H1 (cell line): ENCODE measurements at regions not wholly inside any gene's neighbourhood (a gene's known extent, or its start where the extent isn't known, plus 50 kb on each side); places are given as distances from the start of the nearest gene placed in this dataset.

Source experiments
- CTCF ChIA-PET: fragments of 300-600 bp; sonication (Branson Sonifier 250); formaldehyde crosslinking; loops from one replicate; lab custom pipeline; 2021; ENCODE audit not compliant: partially characterized antibody; lab: Charles Lee
- POLR2A ChIA-PET: fragments of 300-600 bp; sonication (Branson Sonifier 250); formaldehyde crosslinking; loops from one replicate; lab custom pipeline; 2021; ENCODE audit warnings: inconsistent platforms; ENCODE audit not compliant: partially characterized antibody; lab: Charles Lee
- DNase-seq, 2 experiments: peaks; one replicate each; pipeline versions ENCODE4 v3.0.0 to v3.0.0-alpha.2; 2010 to 2022; ENCODE audit warnings: low spot score in 2 of 2, low read depth in 1 of 2, mixed read lengths in 1 of 2
- FAIRE-seq: peaks from 2 replicates; lab custom pipeline; 2011; peaks lifted over from hg19 to GRCh38; lab: Jason Lieb, UNC
- H2AFZ ChIP-seq: 2 replicates; pipeline ENCODE4 v1.8.1; 2012; ENCODE audit warnings: low read length, inconsistent platforms
- H2AK5ac ChIP-seq: 2 replicates; pipeline ENCODE4 v1.6.1; 2013; ENCODE audit warnings: low read depth, low read length
- H2BK120ac ChIP-seq: replicated peaks from 2 replicates; pipeline ENCODE3; 2013; ENCODE audit warnings: low read depth, low read length, inconsistent platforms
- H2BK12ac ChIP-seq: 2 replicates; pipeline ENCODE4 v1.6.1; 2013; ENCODE audit warnings: low read depth, low read length
- H2BK15ac ChIP-seq: 2 replicates; pipeline ENCODE4 v1.6.1; 2013; ENCODE audit warnings: low read length
- H2BK20ac ChIP-seq: 2 replicates; pipeline ENCODE4 v1.6.1; 2013; ENCODE audit warnings: low read length
- H2BK5ac ChIP-seq: 2 replicates; pipeline ENCODE4 v1.6.1; 2013; ENCODE audit warnings: low read depth, low read length
- H3K14ac ChIP-seq: 2 replicates; pipeline ENCODE4 v1.6.1; 2013; ENCODE audit warnings: inconsistent platforms; ENCODE audit not compliant: insufficient read length
- H3K18ac ChIP-seq: 2 replicates; pipeline ENCODE4 v1.6.1; 2013; ENCODE audit warnings: low read length; ENCODE audit errors: extremely low read depth
- H3K23ac ChIP-seq: 2 replicates; pipeline ENCODE4 v1.6.1; 2013; ENCODE audit warnings: inconsistent platforms; ENCODE audit not compliant: insufficient read length
- H3K23me2 ChIP-seq: 2 replicates; pipeline ENCODE4 v1.6.1; 2013; ENCODE audit warnings: low read depth, low read length
- H3K27ac ChIP-seq: 2 replicates; pipeline ENCODE4 v1.6.1; 2011; ENCODE audit warnings: low read depth, low read length, inconsistent platforms
- H3K27me3 ChIP-seq, 4 experiments: replicated peaks in 1 of 4; 1 replicate in 1 of 4; 2 replicates in 3 of 4; pipeline versions ENCODE4 v1.6.1 to v1.8.1; 2011 to 2013; ENCODE audit warnings: low read length in 3 of 4, mild to moderate bottlenecking in 3 of 4, inconsistent platforms in 2 of 4, mixed read lengths in 2 of 4, moderate library complexity in 1 of 4; ENCODE audit not compliant: control insufficient read depth in 3 of 4, insufficient read depth in 3 of 4; ENCODE audit errors: extremely low read depth in 1 of 4
- H3K36me3 ChIP-seq, 4 experiments: 2 replicates each; pipeline versions ENCODE4 v1.6.1 to v1.8.1; 2011 to 2013; ENCODE audit warnings: mild to moderate bottlenecking in 4 of 4, low read length in 3 of 4, moderate library complexity in 2 of 4, control low read depth in 1 of 4, inconsistent platforms in 1 of 4; ENCODE audit not compliant: insufficient read depth in 4 of 4, control insufficient read depth in 2 of 4
- H3K4ac ChIP-seq: replicated peaks from 2 replicates; pipeline ENCODE3; 2013; ENCODE audit warnings: low read length, low read depth, mixed read lengths, inconsistent platforms; ENCODE audit not compliant: insufficient read length
- H3K4me1 ChIP-seq, 4 experiments: replicated peaks in 1 of 4; 1 replicate in 1 of 4; 2 replicates in 3 of 4; pipeline versions ENCODE4 v1.6.1 to v1.8.1; 2011 to 2013; ENCODE audit warnings: low read length in 3 of 4, inconsistent platforms in 2 of 4, mixed read lengths in 1 of 4; ENCODE audit not compliant: insufficient read depth in 4 of 4, control insufficient read depth in 3 of 4
- H3K4me2 ChIP-seq, 2 experiments: 2 replicates each; pipeline versions ENCODE4 v1.6.1 to v1.8.1; 2011 to 2013; ENCODE audit warnings: low read depth in 2 of 2, low read length in 2 of 2, control low read depth in 1 of 2, inconsistent platforms in 1 of 2, mild to moderate bottlenecking in 1 of 2; ENCODE audit not compliant: insufficient read depth in 1 of 2
- H3K4me3 ChIP-seq, 4 experiments: fragments of 200-600, 300-600 bp in 1 of 4; sonication (generic), shearing (Covaris generic), sonication (Bioruptor Twin) in 1 of 4; 2 replicates each; pipeline versions ENCODE4 v1.5.1 to v1.8.1; 2011 to 2016; ENCODE audit warnings: low read length in 4 of 4, low read depth in 3 of 4, control low read depth in 2 of 4, inconsistent platforms in 2 of 4, mild to moderate bottlenecking in 2 of 4, mixed read lengths in 1 of 4, moderate library complexity in 1 of 4; ENCODE audit not compliant: insufficient read depth in 2 of 4; ENCODE audit errors: extremely low read depth in 1 of 4
- H3K56ac ChIP-seq: replicated peaks from 2 replicates; pipeline ENCODE3; 2013; ENCODE audit warnings: low read depth, mild to moderate bottlenecking, mixed read lengths, low read length, inconsistent platforms; ENCODE audit not compliant: insufficient read length
- H3K79me1 ChIP-seq: 2 replicates; pipeline ENCODE4 v1.6.1; 2013; ENCODE audit warnings: low read depth, low read length, control low read depth
- H3K79me2 ChIP-seq, 2 experiments: 2 replicates each; pipeline versions ENCODE4 v1.6.1 to v1.8.1; 2012 to 2013; ENCODE audit warnings: low read length in 2 of 2, mild to moderate bottlenecking in 2 of 2, inconsistent platforms in 1 of 2; ENCODE audit not compliant: insufficient read depth in 2 of 2, control insufficient read depth in 1 of 2
- H3K9ac ChIP-seq, 4 experiments: replicated peaks in 1 of 4; 1 replicate in 1 of 4; 2 replicates in 3 of 4; pipeline versions ENCODE4 v1.6.1 to v1.8.1; 2011 to 2013; ENCODE audit warnings: low read depth in 3 of 4, low read length in 3 of 4, control low read depth in 2 of 4, mild to moderate bottlenecking in 2 of 4, moderate library complexity in 2 of 4, inconsistent platforms in 1 of 4; ENCODE audit errors: extremely low read depth in 1 of 4
- H3K9me3 ChIP-seq, 2 experiments: 2 replicates each; pipeline versions ENCODE4 v1.6.1 to v1.8.1; 2012 to 2013; ENCODE audit warnings: mild to moderate bottlenecking in 2 of 2, moderate library complexity in 2 of 2, control low read depth in 1 of 2, inconsistent platforms in 1 of 2, low read depth in 1 of 2, low read length in 1 of 2, mixed read lengths in 1 of 2; ENCODE audit not compliant: insufficient read depth in 2 of 2
- H4K20me1 ChIP-seq, 2 experiments: replicated peaks in 1 of 2; 2 replicates each; pipeline versions ENCODE3 to v1.8.1; 2011 to 2013; ENCODE audit warnings: inconsistent platforms in 2 of 2, low read length in 2 of 2, mild to moderate bottlenecking in 1 of 2; ENCODE audit not compliant: insufficient read depth in 2 of 2, control insufficient read depth in 1 of 2
- H4K5ac ChIP-seq: 2 replicates; pipeline ENCODE4 v1.6.1; 2013; ENCODE audit warnings: low read length, low read depth, mixed read lengths, inconsistent platforms; ENCODE audit not compliant: insufficient read length
- H4K8ac ChIP-seq: 2 replicates; pipeline ENCODE4 v1.8.0; 2013; ENCODE audit warnings: mild to moderate bottlenecking, moderate library complexity, low read length, inconsistent platforms; ENCODE audit not compliant: insufficient read depth; ENCODE audit errors: extremely low read depth
- H4K91ac ChIP-seq: replicated peaks from 2 replicates; pipeline ENCODE3; 2013; ENCODE audit warnings: low read length, mixed read lengths, inconsistent platforms; ENCODE audit not compliant: insufficient read length
- ATF2 ChIP-seq: IDR thresholded peaks from 2 replicates; pipeline ENCODE4 v1.6.1; 2012; ENCODE audit warnings: low read length, inconsistent platforms
- CHD1 ChIP-seq: IDR thresholded peaks from 2 replicates; pipeline ENCODE4 v1.6.1; 2012; ENCODE audit warnings: low read depth, low read length, improper control_type of control experiment
- CTCF ChIP-seq, 3 experiments: IDR thresholded peaks; 1 replicate in 2 of 3; 2 replicates in 1 of 3; pipeline versions ENCODE4 v1.5.1 to v1.6.1; 2011; ENCODE audit warnings: low read length in 3 of 3, mild to moderate bottlenecking in 3 of 3, inconsistent platforms in 2 of 3, low read depth in 1 of 3, moderate library complexity in 1 of 3; ENCODE audit not compliant: insufficient read depth in 1 of 3; ENCODE audit errors: control extremely low read depth in 1 of 3
- POLR2A ChIP-seq, 2 experiments: IDR thresholded peaks; 1 replicate in 1 of 2; 2 replicates in 1 of 2; pipeline ENCODE4 v1.6.1; 2011; ENCODE audit warnings: low read depth in 2 of 2, low read length in 2 of 2, mild to moderate bottlenecking in 2 of 2; ENCODE audit errors: control extremely low read depth in 1 of 2
- RFX5 ChIP-seq: IDR thresholded peaks from 2 replicates; pipeline ENCODE4 v1.6.1; 2011; ENCODE audit warnings: low read depth, low read length, improper control_type of control experiment, borderline replicate concordance
- SP1 ChIP-seq: IDR thresholded peaks from 2 replicates; pipeline ENCODE4 v1.6.1; 2011; ENCODE audit warnings: low read depth, low read length
- SP2 ChIP-seq: IDR thresholded peaks from 2 replicates; pipeline ENCODE4 v1.6.1; 2012; ENCODE audit warnings: mild to moderate bottlenecking, low read length, inconsistent platforms
- SP4 ChIP-seq: IDR thresholded peaks from 2 replicates; pipeline ENCODE4 v1.6.1; 2012; ENCODE audit warnings: low read length, inconsistent platforms
- SRF ChIP-seq: IDR thresholded peaks from 2 replicates; pipeline ENCODE4 v1.6.1; 2011; ENCODE audit warnings: mild to moderate bottlenecking, low read depth, low read length, moderate library complexity
- TAF7 ChIP-seq: optimal IDR thresholded peaks from 2 replicates; pipeline ENCODE3; 2011; ENCODE audit warnings: low read depth, mild to moderate bottlenecking, inconsistent platforms, low read length, moderate library complexity, borderline replicate concordance
- WGBS, 2 experiments: shearing (Covaris generic) in 1 of 2; methylation state at CpG; one replicate each; pipeline versions ENCODE4 v1.1.6 to v1.1.7; 2013 to 2015; ENCODE audit warnings: low lambda C conversion rate in 2 of 2, mixed read lengths in 2 of 2, inconsistent platforms in 1 of 2, low coverage in 1 of 2, missing lambda C conversion rate in 1 of 2; ENCODE audit not compliant: insufficient replicate concordance in 2 of 2, insufficient coverage in 1 of 2, insufficient read length in 1 of 2; ENCODE audit errors: extremely low coverage in 1 of 2, missing lambda C conversion rate in 1 of 2; 5-methylcytosine and 5-hydroxymethylcytosine counted together

- H3K4ac ChIP-seq, result no peak overlapping the region
- no peak overlapping the region for H2AFZ ChIP-seq
- no peak for FAIRE-seq
- ChIA-PET CTCF (interaction anchor here (1.0 to 6.8 kb wide), 5 partner anchors 9 to 208 kb away, joined by 3 to 59 read pairs (median 3); no protein-coding TSS in a partner anchor), POLR2A (interaction anchor here (1.9 kb wide), 1 partner anchor 8 kb away, joined by 6 read pairs; no protein-coding TSS in a partner anchor)
- no peak overlapping the region for H3K27ac ChIP-seq
- H3K36me3 ChIP-seq, result no peaks in the 10 kb centered on the region
- no peaks in the 10 kb centered on the region for H3K79me2 ChIP-seq
- H3K27me3 ChIP-seq, result 0 out of 7 replicates have a peak, but pooled peaks cover 0 to 2% (median 0%) of the 10 kb centered on the region in 4 experiments
- 90% methylated on average over 3 of the region's 3 CpGs; no CpG with 5 or more reads in 1 of the 2 experiments for WGBS, 2 experiments
- no peaks in the 10 kb centered on the region for H3K9me3 ChIP-seq
- no peak overlapping the region for H3K4me2 ChIP-seq
- no peak overlapping the region; the same call in 1 of the 2 replicates for H4K8ac ChIP-seq
- DNase-seq, result no peak
- no peak overlapping the region; the same call in 1 of the 2 replicates for H2BK12ac ChIP-seq
- peaks cover 0 to 8% (median 4%) of the 10 kb centered on the region in 4 experiments; a peak in 3 of 7 replicates for H3K4me1 ChIP-seq
- 0 out of 2 replicates have a peak overlapping the region, but pooled peaks have one; percentile 48 for H2BK20ac ChIP-seq
- no peak overlapping the region for H3K4me3 ChIP-seq
- no peak overlapping the region for H4K5ac ChIP-seq
- no peaks in the 10 kb centered on the region for H3K79me1 ChIP-seq
- H3K14ac ChIP-seq, result no peak overlapping the region
- H2BK120ac ChIP-seq, result no peak overlapping the region
- no peaks in the 10 kb centered on the region for H4K20me1 ChIP-seq
- H2BK5ac ChIP-seq, result no peak overlapping the region
- no peak overlapping the region for H3K23ac ChIP-seq
- no peak overlapping the region for H3K18ac ChIP-seq
- no peak overlapping the region for H2BK15ac ChIP-seq
- H4K91ac ChIP-seq, result no peak overlapping the region
- H3K9ac ChIP-seq, result no peak overlapping the region
- no peak overlapping the region for H3K56ac ChIP-seq
- H2AK5ac ChIP-seq, result no peak overlapping the region
- H3K23me2 ChIP-seq, result no peaks in the 10 kb centered on the region
- TF ChIP-seq CHD1 (no peak), RFX5 (no peak), ATF2 (no peak), SRF (no peak), CTCF (IDR thresholded peaks at IDR 0.05; ENCODE audit: control extremely low read depth in 1 of 3, insufficient read depth in 1 of 3, low read depth in 1 of 3, low read length in 3 of 3) (no peak), POLR2A (IDR thresholded peaks at IDR 0.05; ENCODE audit: control extremely low read depth in 1 of 2, low read depth in 2 of 2, low read length in 2 of 2) (no peak), SP1 (no peak), TAF7 (no peak), SP2 (no peak), SP4 (no peak)
Measured at GRCh38 chr1:25009671-25010262, 79.7 kb upstream of the RUNX3 start.
